Loucy (cell line): ENCODE measurements at regions not wholly inside any gene's neighbourhood (a gene's known extent, or its start where the extent isn't known, plus 50 kb on each side); places are given as distances from the start of the nearest gene placed in this dataset.

ENCODE experiments used
- H2AFZ ChIP-seq: fragments of 200-600 bp; sonication (generic); 2 replicates; pipeline ENCODE4 v1.6.0; 2016; ENCODE audit warnings: antibody characterized with exemption, mild to moderate bottlenecking, low read length, moderate library complexity
- H3F3A ChIP-seq: fragments of 200-600 bp; 2 replicates; pipeline ENCODE4 v1.6.0; 2016; ENCODE audit warnings: antibody characterized with exemption, low read depth, mild to moderate bottlenecking
- H3K27me3 ChIP-seq: fragments of 200-600 bp; sonication (generic); 2 replicates; pipeline ENCODE4 v1.6.1; 2014; ENCODE audit warnings: low read length, mild to moderate bottlenecking; ENCODE audit not compliant: insufficient read depth, poor library complexity, severe bottlenecking
- H3K36me3 ChIP-seq: fragments of 200-600 bp; sonication (generic); 2 replicates; pipeline ENCODE4 v1.6.1; 2016; ENCODE audit warnings: low read length; ENCODE audit not compliant: insufficient read depth
- H3K4me1 ChIP-seq: fragments of 200-600 bp; sonication (generic); 2 replicates; pipeline ENCODE4 v1.5.1; 2014; ENCODE audit warnings: low read length, mild to moderate bottlenecking; ENCODE audit not compliant: insufficient read depth, poor library complexity, severe bottlenecking
- H3K4me2 ChIP-seq: fragments of 200-600 bp; sonication (generic); 2 replicates; pipeline ENCODE4 v1.6.0; 2014; ENCODE audit warnings: antibody characterized with exemption, low read length, low read depth, mild to moderate bottlenecking; ENCODE audit not compliant: poor library complexity, severe bottlenecking
- H3K4me3 ChIP-seq: fragments of 200-600 bp; sonication (generic); 2 replicates; pipeline ENCODE4 v1.5.1; 2014; ENCODE audit warnings: low read length, mild to moderate bottlenecking, mixed read lengths; ENCODE audit not compliant: poor library complexity, severe bottlenecking
- H3K79me2 ChIP-seq: fragments of 200-600 bp; sonication (generic); 2 replicates; pipeline ENCODE4 v1.6.1; 2014; ENCODE audit warnings: low read length; ENCODE audit not compliant: insufficient read depth
- H3K9ac ChIP-seq: fragments of 200-600 bp; sonication (generic); 2 replicates; pipeline ENCODE4 v1.6.0; 2014; ENCODE audit warnings: mild to moderate bottlenecking, low read depth, low read length, moderate library complexity; ENCODE audit not compliant: poor library complexity, severe bottlenecking
- H3K9me2 ChIP-seq: fragments of 200-600 bp; sonication (generic); replicated peaks from 2 replicates; pipeline ENCODE4 v1.6.1; 2016; ENCODE audit warnings: low read depth, low read length, mixed read lengths
- H3K9me3 ChIP-seq: fragments of 200-600 bp; sonication (generic); 2 replicates; pipeline ENCODE4 v1.6.1; 2014; ENCODE audit warnings: mild to moderate bottlenecking, antibody characterized with exemption, low read length, low read depth; ENCODE audit not compliant: insufficient read depth
- H4K20me1 ChIP-seq: fragments of 200-600 bp; sonication (generic); 2 replicates; pipeline ENCODE4 v1.6.0; 2014; ENCODE audit warnings: antibody characterized with exemption, low read length, mild to moderate bottlenecking; ENCODE audit not compliant: insufficient read depth, poor library complexity, severe bottlenecking
- EZH2phosphoT487 ChIP-seq: fragments of 200-600 bp; IDR thresholded peaks from 2 replicates; pipeline ENCODE4 v1.6.1; 2018; ENCODE audit warnings: antibody characterized with exemption, mild to moderate bottlenecking, moderate library complexity, borderline replicate concordance
- TF ChIP-seq, protein P1 (sequence below): fragments of 200-600 bp; sonication (generic); conservative IDR thresholded peaks from 2 replicates; pipeline ENCODE4 v1.5.1; 2014; ENCODE audit warnings: mild to moderate bottlenecking, antibody characterized with exemption, low read length

DNA sequence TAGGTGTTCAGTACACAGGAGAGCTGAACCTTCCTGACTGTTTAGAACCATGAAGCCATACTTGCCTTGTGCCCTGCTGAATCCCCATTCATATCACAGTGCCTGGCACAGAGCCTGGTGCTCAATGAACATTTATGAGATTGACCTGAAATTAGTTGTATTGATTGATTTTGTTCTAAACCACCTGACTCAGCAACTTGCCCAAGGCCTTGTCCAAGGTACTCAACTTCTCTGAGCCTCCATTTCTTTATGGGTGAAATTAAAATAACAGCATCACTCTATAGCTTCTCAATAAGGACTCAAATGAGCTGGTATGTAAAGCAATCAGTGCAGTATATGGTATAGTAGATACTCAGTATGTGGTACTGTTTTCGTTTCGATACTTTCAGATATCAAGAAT is 208.1 kb downstream of the SLC39A8 start:
- no peaks in the 10 kb centered on the region for H3K79me2 ChIP-seq

GRCh38 chr4:102129810-102130209 is 215.5 kb downstream of the SLC39A8 start:
- TF ChIP-seq, protein P1, sequence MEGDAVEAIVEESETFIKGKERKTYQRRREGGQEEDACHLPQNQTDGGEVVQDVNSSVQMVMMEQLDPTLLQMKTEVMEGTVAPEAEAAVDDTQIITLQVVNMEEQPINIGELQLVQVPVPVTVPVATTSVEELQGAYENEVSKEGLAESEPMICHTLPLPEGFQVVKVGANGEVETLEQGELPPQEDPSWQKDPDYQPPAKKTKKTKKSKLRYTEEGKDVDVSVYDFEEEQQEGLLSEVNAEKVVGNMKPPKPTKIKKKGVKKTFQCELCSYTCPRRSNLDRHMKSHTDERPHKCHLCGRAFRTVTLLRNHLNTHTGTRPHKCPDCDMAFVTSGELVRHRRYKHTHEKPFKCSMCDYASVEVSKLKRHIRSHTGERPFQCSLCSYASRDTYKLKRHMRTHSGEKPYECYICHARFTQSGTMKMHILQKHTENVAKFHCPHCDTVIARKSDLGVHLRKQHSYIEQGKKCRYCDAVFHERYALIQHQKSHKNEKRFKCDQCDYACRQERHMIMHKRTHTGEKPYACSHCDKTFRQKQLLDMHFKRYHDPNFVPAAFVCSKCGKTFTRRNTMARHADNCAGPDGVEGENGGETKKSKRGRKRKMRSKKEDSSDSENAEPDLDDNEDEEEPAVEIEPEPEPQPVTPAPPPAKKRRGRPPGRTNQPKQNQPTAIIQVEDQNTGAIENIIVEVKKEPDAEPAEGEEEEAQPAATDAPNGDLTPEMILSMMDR: no peak
- no peak for TF ChIP-seq EZH2phosphoT487
- H3K9me2 ChIP-seq: no peaks in the 10 kb centered on the region
- no peaks in the 10 kb centered on the region for H3K4me1 ChIP-seq
- no peak overlapping the region for H2AFZ ChIP-seq
- H3K79me2 ChIP-seq: no peaks in the 10 kb centered on the region
- H3F3A ChIP-seq: no peaks in the 10 kb centered on the region
- no peaks in the 10 kb centered on the region for H4K20me1 ChIP-seq
- no peak overlapping the region for H3K9ac ChIP-seq
- no peak overlapping the region for H3K4me2 ChIP-seq
- no peaks in the 10 kb centered on the region for H3K9me3 ChIP-seq
- no peak overlapping the region for H3K4me3 ChIP-seq
- H3K36me3 ChIP-seq: no peaks in the 10 kb centered on the region
- H3K27me3 ChIP-seq: no peaks in the 10 kb centered on the region

More for the DNA sequence above, 208.1 kb downstream of the SLC39A8 start:
- H3K4me2 ChIP-seq: no peak overlapping the region
- no peaks in the 10 kb centered on the region for H3K9me2 ChIP-seq
- H3K27me3 ChIP-seq: no peaks in the 10 kb centered on the region
- no peak overlapping the region for H2AFZ ChIP-seq
- H3K9ac ChIP-seq: no peak overlapping the region
- no peaks in the 10 kb centered on the region for H3F3A ChIP-seq
- TF ChIP-seq EZH2phosphoT487: no peak
- TF ChIP-seq, protein P1: no peak
- no peaks in the 10 kb centered on the region for H4K20me1 ChIP-seq
- no peak overlapping the region for H3K4me3 ChIP-seq
- H3K9me3 ChIP-seq: no peaks in the 10 kb centered on the region
- H3K36me3 ChIP-seq: no peaks in the 10 kb centered on the region
- H3K4me1 ChIP-seq: peaks cover 6% of the 10 kb centered on the region
